HG02885 (cell line): ENCODE measurements at regions not wholly inside any gene's neighbourhood (a gene's known extent, or its start where the extent isn't known, plus 50 kb on each side); places are given as distances from the start of the nearest gene placed in this dataset.

Experiments
- ATAC-seq: cut with Tn5 transposase; IDR thresholded peaks from one replicate; pipeline ENCODE4 v1.9.1; 2021; ENCODE audit warnings: mild to moderate bottlenecking; ENCODE audit not compliant: unreplicated experiment, poor library complexity

GRCh38 chr6:2388554-2389324 is 143.3 kb upstream of the GMDS start:
- ATAC-seq: no peak

- ATAC-seq: no peak
These were observed 142.0 kb upstream of the GMDS start for GRCh38 chr6:2387445-2387844.

- no peak for ATAC-seq
These were observed 140.1 kb upstream of the GMDS start for GRCh38 chr6:2385471-2385983.

DNA sequence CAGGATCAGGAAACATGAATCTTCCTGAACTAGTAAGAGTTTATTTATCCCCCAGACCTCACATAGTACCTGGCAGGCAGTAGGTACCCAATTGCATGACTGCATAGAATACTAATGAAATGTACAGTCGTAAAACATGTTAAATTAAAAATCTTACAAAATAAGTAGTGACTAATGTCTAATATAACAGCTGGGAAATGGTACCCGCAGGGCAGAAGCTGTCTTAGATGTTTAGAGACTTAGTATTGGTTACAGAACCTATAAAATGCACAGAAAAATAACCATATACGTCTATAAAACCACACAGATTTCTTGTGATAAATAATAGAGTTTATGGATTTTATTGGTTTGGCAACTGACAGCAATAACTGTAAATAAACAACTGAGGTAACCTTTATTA is 139.1 kb upstream of the GMDS start:
- ATAC-seq: no peak

DNA sequence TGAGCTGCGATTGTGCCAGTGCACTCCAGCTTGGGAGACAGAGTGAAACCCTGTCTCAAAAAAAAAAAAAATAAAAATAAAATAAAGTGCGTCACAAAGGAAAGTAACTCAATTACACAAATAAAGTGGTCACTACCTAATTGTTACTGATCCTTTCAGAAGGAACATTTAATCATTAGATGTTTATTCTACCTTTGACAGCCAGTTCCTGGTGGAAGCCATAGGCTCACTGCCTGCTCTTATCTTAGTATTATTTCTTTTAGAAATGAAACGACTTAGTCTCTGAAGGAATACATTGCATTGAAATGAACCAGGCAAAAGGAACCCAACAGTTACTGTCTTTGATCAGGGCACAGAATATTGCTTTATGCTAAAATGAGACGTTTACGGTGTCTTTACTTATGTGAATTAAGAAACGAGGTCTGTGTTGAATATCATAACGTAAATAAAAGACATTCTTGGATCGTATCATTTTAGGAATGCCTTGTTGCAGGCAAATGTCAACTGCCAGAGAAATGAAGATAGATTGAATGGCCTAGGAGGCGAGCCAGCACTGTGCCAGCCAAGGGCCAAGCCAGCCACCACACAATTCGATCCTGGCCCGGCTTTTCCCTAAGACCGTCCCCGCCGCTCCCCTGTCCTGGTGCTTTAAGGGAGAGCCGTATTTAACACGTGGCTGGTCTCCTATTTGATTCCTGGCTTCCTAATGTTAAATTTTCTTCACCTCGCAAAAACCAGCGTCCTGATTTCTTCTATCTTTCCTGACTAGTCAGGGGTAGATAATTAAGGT is 136.7 kb upstream of the GMDS start:
- ATAC-seq: no peak

- ATAC-seq: no peak
These were observed 133.7 kb upstream of the GMDS start for GRCh38 chr6:2378891-2379652.

- ATAC-seq: no peak
These were observed 132.7 kb upstream of the GMDS start for GRCh38 chr6:2378046-2378657.

- no peak for ATAC-seq
These were observed 131.3 kb upstream of the GMDS start for GRCh38 chr6:2376429-2377355.

GRCh38 chr6:2375443-2375842 is 130.0 kb upstream of the GMDS start:
- ATAC-seq: no peak

- ATAC-seq: no peak
These were observed 124.2 kb upstream of the GMDS start for GRCh38 chr6:2369606-2370005.

GRCh38 chr6:2363211-2363610 is 117.8 kb upstream of the GMDS start:
- ATAC-seq: no peak

- no peak for ATAC-seq
These were observed 115.8 kb upstream of the GMDS start for GRCh38 chr6:2361195-2361594.

DNA sequence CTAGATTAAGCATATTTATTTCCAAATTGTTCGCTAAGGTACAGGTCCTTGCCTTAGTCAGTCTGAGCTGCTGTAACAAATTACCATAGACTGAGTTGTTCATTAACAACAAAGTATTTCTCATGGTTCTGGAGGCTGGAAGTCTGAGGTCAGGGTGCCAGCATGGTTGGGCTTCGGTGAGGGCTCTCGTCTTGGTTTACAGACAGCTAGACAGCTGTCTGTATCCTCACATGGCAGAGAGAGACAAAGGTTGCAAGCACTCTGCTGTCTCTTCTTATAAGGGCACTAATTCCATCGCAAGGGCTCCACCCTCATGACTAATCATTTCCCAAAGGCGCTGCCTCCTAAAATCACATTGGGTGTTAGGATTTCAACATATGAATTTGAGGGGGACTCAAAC is 115.3 kb upstream of the GMDS start:
- no peak for ATAC-seq

DNA sequence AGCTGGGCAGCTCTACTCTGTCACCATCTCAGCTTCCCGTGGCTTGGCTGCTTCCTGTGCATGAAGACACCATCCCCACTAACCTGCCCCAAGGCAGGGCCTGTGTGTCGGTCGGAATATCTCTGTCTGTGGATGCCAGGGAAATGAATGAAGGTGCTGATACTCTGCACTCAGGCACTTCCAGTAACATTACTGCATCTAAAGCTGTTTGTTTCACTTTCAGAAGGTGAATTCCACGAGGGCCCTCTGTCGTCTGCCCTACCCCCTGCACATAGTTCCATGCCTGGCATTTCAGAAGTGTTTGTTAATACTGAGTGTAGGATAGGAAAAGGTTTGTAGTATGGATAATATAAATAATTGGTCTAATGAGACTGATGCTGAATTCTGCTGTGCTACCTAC is 114.7 kb upstream of the GMDS start:
- no peak for ATAC-seq

- no peak for ATAC-seq
These were observed 109.7 kb upstream of the GMDS start for GRCh38 chr6:2355150-2355549.

DNA sequence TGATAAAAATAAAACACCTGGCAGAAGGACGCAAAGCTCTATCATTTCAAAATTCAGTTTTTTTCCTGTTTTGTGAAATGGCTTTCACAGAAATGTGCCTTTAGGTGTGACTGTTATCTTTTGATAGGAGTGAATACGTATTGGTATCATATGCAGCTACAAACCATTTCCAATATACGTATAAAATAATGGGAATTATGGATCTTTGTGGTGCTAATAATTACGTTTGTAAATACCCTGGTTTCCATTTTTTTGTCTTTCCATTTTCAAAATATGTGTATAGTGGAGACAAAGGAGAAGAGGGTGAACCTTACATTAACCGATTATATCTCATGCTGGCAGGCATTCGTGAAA is 108.7 kb upstream of the GMDS start:
- no peak for ATAC-seq

DNA sequence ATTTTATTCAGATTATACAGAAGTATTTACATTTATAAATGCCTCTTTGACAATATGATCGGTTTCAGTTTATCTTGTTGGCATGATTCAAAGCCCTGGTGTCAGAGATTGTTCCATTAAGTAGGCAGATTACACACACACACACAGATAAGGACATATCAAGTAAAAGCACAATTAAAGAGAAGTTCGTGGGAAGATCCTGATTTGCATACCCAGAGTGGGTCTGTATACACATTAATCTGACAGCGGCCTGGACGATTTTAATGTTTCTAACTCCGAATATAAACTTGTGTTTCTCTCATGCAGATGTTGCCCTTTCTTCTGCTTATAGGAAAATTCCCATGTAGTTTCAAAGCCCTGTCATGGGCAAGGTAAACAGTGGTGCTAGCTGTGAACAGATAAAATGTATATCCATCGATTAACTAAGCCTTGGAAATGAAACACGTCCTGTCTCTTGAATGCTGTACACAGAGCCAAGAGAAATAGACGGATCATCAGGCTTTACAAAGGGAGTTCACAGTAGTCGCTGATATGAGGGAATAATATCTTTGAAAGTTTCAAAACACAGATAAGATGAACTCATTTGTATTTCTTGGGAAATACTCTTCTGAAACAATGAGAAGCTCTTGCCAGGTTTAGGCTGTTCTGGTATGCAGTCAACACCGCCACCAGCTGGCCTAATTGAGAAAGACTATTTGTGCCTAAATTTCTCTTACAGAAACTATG is 108.2 kb upstream of the GMDS start:
- ATAC-seq: no peak

- ATAC-seq: no peak
These were observed 106.5 kb upstream of the GMDS start for GRCh38 chr6:2351807-2352431.
